HEK293 (cell line): ENCODE measurements at regions not wholly inside any gene's neighbourhood (a gene's known extent, or its start where the extent isn't known, plus 50 kb on each side); places are given as distances from the start of the nearest gene placed in this dataset.

Source experiments
- CTCF ChIA-PET: fragments of 350-600 bp; formaldehyde crosslinking; extraction: SDS; loops from one replicate; lab custom pipeline; 2021; ENCODE audit warnings: antibody characterized with exemption; lab: Yijun Ruan, JAX
- POLR2A ChIA-PET: fragments of 300-600 bp; formaldehyde crosslinking; extraction: SDS; loops from one replicate; lab custom pipeline; 2020; ENCODE audit warnings: antibody characterized with exemption, inconsistent platforms; lab: Yijun Ruan, JAX
- H3K27ac ChIP-seq: fragments of 200-500 bp; sonication (Bioruptor generic); 2 replicates; pipeline ENCODE4 v1.5.1; 2014; ENCODE audit warnings: low read depth, low read length, control low read depth, inconsistent platforms; ENCODE audit errors: extremely low read depth
- H3K36me3 ChIP-seq, 2 experiments: fragments of 200-500 bp in 1 of 2; sonication (Bioruptor generic) in 1 of 2; 1 replicate in 1 of 2; 2 replicates in 1 of 2; pipeline ENCODE4 v1.5.1; 2014 to 2017; ENCODE audit warnings: inconsistent platforms in 2 of 2, low read length in 2 of 2; ENCODE audit not compliant: control insufficient read depth in 2 of 2, insufficient read depth in 1 of 2
- H3K4me1 ChIP-seq: fragments of 200-500 bp; sonication (Bioruptor generic); 2 replicates; pipeline ENCODE4 v1.5.1; 2014; ENCODE audit warnings: mild to moderate bottlenecking, low read length, inconsistent platforms; ENCODE audit not compliant: control insufficient read depth, insufficient read depth
- H3K4me3 ChIP-seq: 2 replicates; pipeline ENCODE4 v1.5.1; 2011; ENCODE audit warnings: low read depth, mild to moderate bottlenecking, control low read depth, low read length, moderate library complexity
- H3K9me3 ChIP-seq: fragments of 200-500 bp; sonication (Bioruptor generic); 2 replicates; pipeline ENCODE4 v1.5.1; 2014; ENCODE audit warnings: low read depth, low read length, inconsistent platforms; ENCODE audit not compliant: control insufficient read depth, insufficient read depth
- ELK4 ChIP-seq: IDR thresholded peaks from 2 replicates; pipeline ENCODE4 v1.6.1; 2011; ENCODE audit warnings: mild to moderate bottlenecking, low read depth, low read length, borderline replicate concordance
- FEZF1 ChIP-seq: fragments of 450-650 bp; formaldehyde crosslinking; IDR thresholded peaks from 2 replicates; pipeline ENCODE4 v1.5.1; 2016; ENCODE audit warnings: missing biosample characterization, missing genetic modification characterization
- KLF1 ChIP-seq: fragments of 450-650 bp; formaldehyde crosslinking; IDR thresholded peaks from 2 replicates; pipeline ENCODE4 v1.5.1; 2016; ENCODE audit warnings: missing biosample characterization, missing genetic modification characterization
- MZF1 ChIP-seq: fragments of 450-650 bp; formaldehyde crosslinking; IDR thresholded peaks from 2 replicates; pipeline ENCODE4 v1.5.1; 2017; ENCODE audit warnings: missing biosample characterization, missing genetic modification characterization, borderline replicate concordance
- PRDM2 ChIP-seq: fragments of 450-650 bp; formaldehyde crosslinking; IDR thresholded peaks from 2 replicates; pipeline ENCODE4 v1.5.1; 2016; ENCODE audit warnings: missing biosample characterization, missing genetic modification characterization, borderline replicate concordance
- ZBTB1 ChIP-seq: fragments of 450-650 bp; formaldehyde crosslinking; IDR thresholded peaks from 2 replicates; pipeline ENCODE4 v1.5.1; 2016; ENCODE audit warnings: missing biosample characterization, missing genetic modification characterization
- ZNF148 ChIP-seq: fragments of 450-650 bp; formaldehyde crosslinking; IDR thresholded peaks from 2 replicates; pipeline ENCODE4 v1.5.0; 2017; ENCODE audit warnings: missing biosample characterization, missing genetic modification characterization, borderline replicate concordance
- ZNF19 ChIP-seq: fragments of 450-650 bp; formaldehyde crosslinking; IDR thresholded peaks from 2 replicates; pipeline ENCODE4; 2016; ENCODE audit warnings: missing biosample characterization, missing genetic modification characterization, low read depth
- ZNF214 ChIP-seq: fragments of 450-650 bp; formaldehyde crosslinking; IDR thresholded peaks from 2 replicates; pipeline ENCODE4 v1.5.1; 2017; ENCODE audit warnings: missing biosample characterization, mild to moderate bottlenecking, missing genetic modification characterization, borderline replicate concordance
- ZNF350 ChIP-seq: fragments of 450-650 bp; formaldehyde crosslinking; IDR thresholded peaks from 2 replicates; pipeline ENCODE4 v1.5.0; 2017; ENCODE audit warnings: missing biosample characterization, mild to moderate bottlenecking, missing genetic modification characterization
- ZNF518A ChIP-seq: fragments of 450-650 bp; formaldehyde crosslinking; conservative IDR thresholded peaks from 2 replicates; pipeline ENCODE4 v1.5.1; 2016; ENCODE audit warnings: low read depth, missing biosample characterization, missing genetic modification characterization
- ZNF521 ChIP-seq: fragments of 450-650 bp; formaldehyde crosslinking; IDR thresholded peaks from 2 replicates; pipeline ENCODE4 v1.5.1; 2017; ENCODE audit warnings: missing biosample characterization, mild to moderate bottlenecking, missing genetic modification characterization
- ZNF76 ChIP-seq: fragments of 450-650 bp; formaldehyde crosslinking; IDR thresholded peaks from 2 replicates; pipeline ENCODE4; 2016; ENCODE audit warnings: low read depth, missing biosample characterization, missing genetic modification characterization, borderline replicate concordance
- ZNF785 ChIP-seq: fragments of 450-650 bp; formaldehyde crosslinking; IDR thresholded peaks from 2 replicates; pipeline ENCODE4 v1.5.1; 2016; ENCODE audit warnings: missing biosample characterization, missing genetic modification characterization
- ZSCAN18 ChIP-seq: fragments of 450-650 bp; formaldehyde crosslinking; IDR thresholded peaks from 2 replicates; pipeline ENCODE4 v1.5.1; 2016; ENCODE audit warnings: missing biosample characterization, missing genetic modification characterization

- H3K9me3 ChIP-seq = no peaks in the 10 kb centered on the region
- no peak overlapping the region for H3K27ac ChIP-seq
- ChIA-PET CTCF (no interaction called here), POLR2A (no interaction called here)
- H3K4me3 ChIP-seq = no peak overlapping the region
- no peak for TF ChIP-seq ZNF785 (tag by site-specific recombination)
- no peaks in the 10 kb centered on the region for H3K36me3 ChIP-seq
- no peaks in the 10 kb centered on the region for H3K4me1 ChIP-seq
Measured at GRCh38 chr13:93029536-93029935, 197.1 kb upstream of the GPC6 start.

- Histone ChIP-seq H3K4me1 (no peaks in the 10 kb centered on the region), H3K9me3 (no peaks in the 10 kb centered on the region), H3K36me3 (no peaks in the 10 kb centered on the region), H3K4me3 (no peak overlapping the region), H3K27ac (no peak overlapping the region)
- TF ChIP-seq ZNF214 (tag by site-specific recombination) = no peak
- TF ChIP-seq ZNF148 (tag by site-specific recombination) = no peak
- no peak for TF ChIP-seq ZBTB1
- no peak for TF ChIP-seq MZF1 (tag by site-specific recombination)
- no peak for TF ChIP-seq ZNF76 (tag by site-specific recombination)
- no peak for TF ChIP-seq ZSCAN18 (tag by site-specific recombination)
- TF ChIP-seq PRDM2 (tag by site-specific recombination) = no peak
- no peak for TF ChIP-seq ZNF521 (tag by site-specific recombination)
- POLR2A ChIA-PET = no interaction called here
- CTCF ChIA-PET = no interaction called here
Measured at GRCh38 chr13:93036380-93036779, 190.2 kb upstream of the GPC6 start.

- H3K4me3 ChIP-seq = no peak overlapping the region
- H3K4me1 ChIP-seq = no peaks in the 10 kb centered on the region
- no peak overlapping the region for H3K27ac ChIP-seq
- H3K36me3 ChIP-seq = no peaks in the 10 kb centered on the region
- H3K9me3 ChIP-seq = no peaks in the 10 kb centered on the region
- ChIA-PET POLR2A (no interaction called here), CTCF (no interaction called here)
- peak; percentile 79 for TF ChIP-seq ZNF518A (tag by site-specific recombination)
- TF ChIP-seq KLF1 = no peak
- no peak for TF ChIP-seq ZNF350 (tag by site-specific recombination)
- no peak for TF ChIP-seq FEZF1
- TF ChIP-seq ELK4 = no peak
- TF ChIP-seq ZNF19 (tag by site-specific recombination) = no peak
Measured at GRCh38 chr13:93037780-93038179, 188.8 kb upstream of the GPC6 start.
